A549 (cell line): ENCODE measurements at regions not wholly inside any gene's neighbourhood (a gene's known extent, or its start where the extent isn't known, plus 50 kb on each side); places are given as distances from the start of the nearest gene placed in this dataset.

Source experiments
- ATAC-seq, 2 experiments: fragments of 200-7000 bp in 1 of 2; fragments of >200 bp in 1 of 2; cut with Nextera tagmentation in 1 of 2; cut with Tn5 transposase in 1 of 2; 3 replicates each; pipeline versions ENCODE4 v1.8.0 to v1.9.1; 2018 to 2020; ENCODE audit warnings: mild to moderate bottlenecking in 1 of 2, moderate library complexity in 1 of 2
- CTCF ChIA-PET: fragments of 300-600 bp; sonication (Branson Sonifier 250); formaldehyde crosslinking; extraction: SDS; loops from one replicate; lab custom pipeline; 2021; ENCODE audit warnings: antibody characterized with exemption, inconsistent platforms; lab: Yijun Ruan, JAX
- POLR2A ChIA-PET: fragments of 350-600 bp; formaldehyde crosslinking; extraction: SDS; loops from one replicate; lab custom pipeline; 2021; ENCODE audit warnings: antibody characterized with exemption, inconsistent platforms; lab: Yijun Ruan, JAX
- DNase-seq, 2 experiments: peaks; one replicate each; pipeline versions ENCODE4 v3.0.0 to v3.0.0-alpha.2; 2011 to 2016; ENCODE audit warnings: low read depth in 1 of 2, low spot score in 1 of 2
- FAIRE-seq: peaks from 2 replicates; lab custom pipeline; 2011; peaks lifted over from hg19 to GRCh38; lab: Jason Lieb, UNC
- H3K27ac ChIP-seq, 2 experiments: fragments of >200 bp; sonication (Bioruptor Twin); formaldehyde crosslinking; 3 replicates each; pipeline ENCODE4 v1.5.1; 2016 to 2017
- H3K4me1 ChIP-seq: fragments of >200 bp; sonication (Bioruptor Twin); formaldehyde crosslinking; 3 replicates; pipeline ENCODE4 v1.6.1; 2016
- H3K4me2 ChIP-seq: fragments of >200 bp; sonication (Bioruptor Twin); formaldehyde crosslinking; 3 replicates; pipeline ENCODE4 v1.6.1; 2016
- H3K4me3 ChIP-seq: fragments of >200 bp; sonication (Bioruptor Twin); formaldehyde crosslinking; 3 replicates; pipeline ENCODE4 v1.5.1; 2016
- H3K9me3 ChIP-seq: fragments of >200 bp; sonication (Bioruptor Twin); formaldehyde crosslinking; 3 replicates; pipeline ENCODE4 v1.6.1; 2016
- CBX2 ChIP-seq: fragments of 200-600 bp; sonication (generic); IDR thresholded peaks from 2 replicates; pipeline ENCODE4 v1.6.1; 2016; ENCODE audit warnings: low read depth, mild to moderate bottlenecking, borderline replicate concordance
- CBX8 ChIP-seq: fragments of 200-600 bp; sonication (generic); IDR thresholded peaks from 2 replicates; pipeline ENCODE4 v1.6.1; 2016
- CEBPB ChIP-seq, 2 experiments: fragments of >200 bp in 1 of 2; sonication (Bioruptor Twin) in 1 of 2; formaldehyde crosslinking in 1 of 2; IDR thresholded peaks; 2 replicates each; pipeline ENCODE4 v1.6.1; 2012 to 2016
- EHF ChIP-seq: fragments of 250-450 bp; sonication (Bioruptor Pico); IDR thresholded peaks from 2 replicates; pipeline ENCODE4 v1.5.0; 2020; ENCODE audit warnings: mild to moderate bottlenecking
- EP300 ChIP-seq, 2 experiments: fragments of >200 bp; sonication (Bioruptor Twin); formaldehyde crosslinking; IDR thresholded peaks; 2 replicates in 1 of 2; 3 replicates in 1 of 2; pipeline ENCODE4 v1.6.1; 2016 to 2017
- FOXS1 ChIP-seq: fragments of 250-450 bp; sonication (Bioruptor Pico); IDR thresholded peaks from 2 replicates; pipeline ENCODE4 v1.5.0; 2020; ENCODE audit warnings: mild to moderate bottlenecking, moderate library complexity
- HDAC2 ChIP-seq: fragments of 200-600 bp; sonication (generic); IDR thresholded peaks from 2 replicates; pipeline ENCODE4 v1.6.1; 2016
- HEYL ChIP-seq: fragments of 250-450 bp; sonication (Bioruptor Pico); IDR thresholded peaks from 2 replicates; pipeline ENCODE4 v1.8.0; 2021; ENCODE audit warnings: mild to moderate bottlenecking, moderate library complexity
- HOXB5 ChIP-seq: fragments of 250-450 bp; sonication (Bioruptor Pico); IDR thresholded peaks from 2 replicates; pipeline ENCODE4 v1.5.0; 2020; ENCODE audit warnings: mild to moderate bottlenecking, moderate library complexity
- JUN ChIP-seq, 2 experiments: fragments of >200 bp; sonication (Bioruptor Twin); formaldehyde crosslinking; IDR thresholded peaks; 2 replicates in 1 of 2; 3 replicates in 1 of 2; pipeline ENCODE4 v1.6.1; 2016 to 2017
- KDM1A ChIP-seq: fragments of 200-600 bp; sonication (generic); IDR thresholded peaks from 2 replicates; pipeline ENCODE4 v1.6.1; 2016; ENCODE audit warnings: low read depth, mild to moderate bottlenecking
- MAZ ChIP-seq: fragments of 150-350 bp; IDR thresholded peaks from 2 replicates; pipeline ENCODE4 v1.6.1; 2014; ENCODE audit warnings: antibody characterized with exemption, low read depth, low read length, borderline replicate concordance
- NFE2L2 ChIP-seq: fragments of 150-350 bp; conservative IDR thresholded peaks from 2 replicates; pipeline ENCODE4 v1.6.1; 2014; ENCODE audit warnings: low read length
- NPAS2 ChIP-seq: fragments of 250-450 bp; sonication (Bioruptor Pico); IDR thresholded peaks from 2 replicates; pipeline ENCODE4 v1.8.0; 2022; ENCODE audit warnings: mild to moderate bottlenecking, moderate library complexity, borderline replicate concordance
- PHF8 ChIP-seq: fragments of 200-600 bp; sonication (generic); IDR thresholded peaks from 2 replicates; pipeline ENCODE4 v1.6.1; 2016; ENCODE audit warnings: low read depth, mild to moderate bottlenecking, antibody characterized with exemption, moderate library complexity, borderline replicate concordance
- RAD21 ChIP-seq, 2 experiments: fragments of >200 bp in 1 of 2; sonication (Bioruptor Twin) in 1 of 2; formaldehyde crosslinking in 1 of 2; IDR thresholded peaks in 1 of 2; conservative IDR thresholded peaks in 1 of 2; 2 replicates in 1 of 2; 3 replicates in 1 of 2; pipeline ENCODE4 v1.6.1; 2012 to 2018; ENCODE audit warnings: inconsistent platforms in 1 of 2
- RCOR1 ChIP-seq: fragments of 150-350 bp; IDR thresholded peaks from 2 replicates; pipeline ENCODE4 v1.6.1; 2014; ENCODE audit warnings: antibody characterized with exemption, low read length, low read depth
- RNF2 ChIP-seq: fragments of 200-600 bp; sonication (generic); IDR thresholded peaks from 2 replicates; pipeline ENCODE4 v1.6.1; 2016; ENCODE audit warnings: low read depth, mild to moderate bottlenecking, antibody characterized with exemption, moderate library complexity, borderline replicate concordance
- TP53 ChIP-seq: fragments of 250-450 bp; sonication (Bioruptor Pico); IDR thresholded peaks from 2 replicates; pipeline ENCODE4 v1.5.0; 2021; ENCODE audit warnings: mild to moderate bottlenecking, moderate library complexity
- ZFP36 ChIP-seq: fragments of 450-650 bp; IDR thresholded peaks from 2 replicates; pipeline ENCODE4 v1.6.1; 2014; ENCODE audit warnings: borderline replicate concordance; ENCODE audit not compliant: partially characterized antibody
- WGBS: methylation state at CpG from one replicate; pipeline ENCODE4 v1.1.6; 2017; ENCODE audit errors: missing lambda C conversion rate; 5-methylcytosine and 5-hydroxymethylcytosine counted together
- TF ChIP-seq, protein P1 (sequence below): IDR thresholded peaks from 2 replicates; pipeline ENCODE4 v1.6.1; 2012
- TF ChIP-seq, protein P2 (sequence below): fragments of 200-600 bp; sonication (generic); IDR thresholded peaks from 2 replicates; pipeline ENCODE4 v1.6.1; 2016; ENCODE audit warnings: antibody characterized with exemption, mild to moderate bottlenecking, moderate library complexity
- TF ChIP-seq, protein P3 (sequence below): IDR thresholded peaks from 2 replicates; pipeline ENCODE4 v1.6.1; 2012; ENCODE audit warnings: low read depth, borderline replicate concordance
- TF ChIP-seq, protein P4 (sequence below): fragments of >200 bp; sonication (Bioruptor Twin); formaldehyde crosslinking; IDR thresholded peaks from 3 replicates; pipeline ENCODE4 v1.6.1; 2016
- TF ChIP-seq, protein P5 (sequence below): fragments of >200 bp; sonication (Bioruptor Twin); formaldehyde crosslinking; IDR thresholded peaks from 2 replicates; pipeline ENCODE4 v1.6.1; 2016

DNA sequence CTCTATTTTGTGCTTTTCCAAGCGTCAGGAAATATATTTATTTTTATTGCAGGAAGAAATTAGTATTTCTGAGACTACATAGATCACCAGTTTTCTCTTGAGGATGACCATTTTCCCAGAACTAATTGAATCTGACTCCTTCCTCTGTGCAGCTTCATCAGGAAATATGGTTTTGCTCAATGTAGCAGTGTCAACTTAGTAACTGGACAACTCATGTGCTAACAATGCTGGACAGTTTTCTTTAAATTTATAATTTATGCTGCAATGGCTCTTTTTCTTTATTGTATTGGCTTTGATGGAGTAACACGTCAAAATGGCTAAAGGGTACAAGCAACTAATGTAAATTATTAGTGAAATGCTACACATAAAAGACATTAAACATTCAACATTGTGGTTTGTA is 531.5 kb downstream of the ANKRD50 start:
- POLR2A ChIA-PET = no interaction called here
- TF ChIP-seq EHF (CRISPR knock-in tag) (no peak), NPAS2 (no peak), ZFP36 (no peak), KDM1A (no peak), HEYL (CRISPR knock-in tag) (no peak), HOXB5 (CRISPR knock-in tag) (no peak), EP300 (IDR thresholded peaks at IDR 0.05) (no peak), NFE2L2 (no peak), CBX2 (no peak), FOXS1 (CRISPR knock-in tag) (no peak), RNF2 (no peak), CEBPB (IDR thresholded peaks at IDR 0.05) (no peak)
- TF ChIP-seq, protein P1, sequence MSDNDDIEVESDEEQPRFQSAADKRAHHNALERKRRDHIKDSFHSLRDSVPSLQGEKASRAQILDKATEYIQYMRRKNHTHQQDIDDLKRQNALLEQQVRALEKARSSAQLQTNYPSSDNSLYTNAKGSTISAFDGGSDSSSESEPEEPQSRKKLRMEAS = no peak
- TF ChIP-seq, protein P2, sequence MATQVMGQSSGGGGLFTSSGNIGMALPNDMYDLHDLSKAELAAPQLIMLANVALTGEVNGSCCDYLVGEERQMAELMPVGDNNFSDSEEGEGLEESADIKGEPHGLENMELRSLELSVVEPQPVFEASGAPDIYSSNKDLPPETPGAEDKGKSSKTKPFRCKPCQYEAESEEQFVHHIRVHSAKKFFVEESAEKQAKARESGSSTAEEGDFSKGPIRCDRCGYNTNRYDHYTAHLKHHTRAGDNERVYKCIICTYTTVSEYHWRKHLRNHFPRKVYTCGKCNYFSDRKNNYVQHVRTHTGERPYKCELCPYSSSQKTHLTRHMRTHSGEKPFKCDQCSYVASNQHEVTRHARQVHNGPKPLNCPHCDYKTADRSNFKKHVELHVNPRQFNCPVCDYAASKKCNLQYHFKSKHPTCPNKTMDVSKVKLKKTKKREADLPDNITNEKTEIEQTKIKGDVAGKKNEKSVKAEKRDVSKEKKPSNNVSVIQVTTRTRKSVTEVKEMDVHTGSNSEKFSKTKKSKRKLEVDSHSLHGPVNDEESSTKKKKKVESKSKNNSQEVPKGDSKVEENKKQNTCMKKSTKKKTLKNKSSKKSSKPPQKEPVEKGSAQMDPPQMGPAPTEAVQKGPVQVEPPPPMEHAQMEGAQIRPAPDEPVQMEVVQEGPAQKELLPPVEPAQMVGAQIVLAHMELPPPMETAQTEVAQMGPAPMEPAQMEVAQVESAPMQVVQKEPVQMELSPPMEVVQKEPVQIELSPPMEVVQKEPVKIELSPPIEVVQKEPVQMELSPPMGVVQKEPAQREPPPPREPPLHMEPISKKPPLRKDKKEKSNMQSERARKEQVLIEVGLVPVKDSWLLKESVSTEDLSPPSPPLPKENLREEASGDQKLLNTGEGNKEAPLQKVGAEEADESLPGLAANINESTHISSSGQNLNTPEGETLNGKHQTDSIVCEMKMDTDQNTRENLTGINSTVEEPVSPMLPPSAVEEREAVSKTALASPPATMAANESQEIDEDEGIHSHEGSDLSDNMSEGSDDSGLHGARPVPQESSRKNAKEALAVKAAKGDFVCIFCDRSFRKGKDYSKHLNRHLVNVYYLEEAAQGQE = no peak
- CTCF ChIA-PET = no interaction called here
- ATAC-seq = no peak
- DNase-seq = no peak
- Histone ChIP-seq H3K4me2 (no peak overlapping the region), H3K9me3 (no peaks in the 10 kb centered on the region), H3K27ac (no peak overlapping the region), H3K4me1 (peaks cover 11% of the 10 kb centered on the region; the same call in 2 of the 3 replicates), H3K4me3 (no peak overlapping the region)
- 58% methylated on average over 2 of the region's 2 CpGs for WGBS
- FAIRE-seq = no peak

DNA sequence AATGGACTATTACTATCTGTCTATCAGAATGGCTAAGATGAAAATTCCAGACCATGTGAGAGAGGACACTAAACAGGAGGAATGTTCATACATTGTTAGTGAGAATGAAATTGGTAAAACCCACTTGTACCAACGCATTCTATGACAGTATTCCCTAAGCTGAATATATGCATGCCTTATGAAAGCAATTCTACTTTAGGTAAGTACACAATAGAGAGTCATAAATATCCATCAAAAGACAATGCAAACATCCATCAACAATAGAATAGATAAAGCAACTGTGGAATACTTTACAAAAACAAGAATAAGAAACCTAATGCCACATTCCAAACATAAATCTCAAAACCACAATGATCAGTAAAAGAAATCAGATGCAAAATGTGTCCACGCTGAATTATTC is 529.3 kb downstream of the ANKRD50 start:
- H3K27ac ChIP-seq = no peak overlapping the region
- no peaks in the 10 kb centered on the region for H3K9me3 ChIP-seq
- peaks cover 5% of the 10 kb centered on the region; the same call in 2 of the 3 replicates for H3K4me1 ChIP-seq
- no peak for FAIRE-seq
- ATAC-seq = no peak
- WGBS = 62% methylated on average over 2 of the region's 2 CpGs
- ChIA-PET CTCF (no interaction called here), POLR2A (no interaction called here)
- no peak overlapping the region for H3K4me2 ChIP-seq
- no peak overlapping the region for H3K4me3 ChIP-seq
- TF ChIP-seq, protein P3, sequence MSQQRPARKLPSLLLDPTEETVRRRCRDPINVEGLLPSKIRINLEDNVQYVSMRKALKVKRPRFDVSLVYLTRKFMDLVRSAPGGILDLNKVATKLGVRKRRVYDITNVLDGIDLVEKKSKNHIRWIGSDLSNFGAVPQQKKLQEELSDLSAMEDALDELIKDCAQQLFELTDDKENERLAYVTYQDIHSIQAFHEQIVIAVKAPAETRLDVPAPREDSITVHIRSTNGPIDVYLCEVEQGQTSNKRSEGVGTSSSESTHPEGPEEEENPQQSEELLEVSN = no peak
- TF ChIP-seq JUN (IDR thresholded peaks at IDR 0.05) (no peak), MAZ (no peak), CBX8 (no peak), RCOR1 (no peak), HDAC2 (no peak), CBX2 (no peak), TP53 (CRISPR knock-in tag) (no peak), PHF8 (no peak), RAD21 (conservative IDR thresholded peaks at IDR 0.05 in 1 of 2, IDR thresholded peaks at IDR 0.05 in 1 of 2) (no peak), RNF2 (no peak)
- TF ChIP-seq, protein P4, sequence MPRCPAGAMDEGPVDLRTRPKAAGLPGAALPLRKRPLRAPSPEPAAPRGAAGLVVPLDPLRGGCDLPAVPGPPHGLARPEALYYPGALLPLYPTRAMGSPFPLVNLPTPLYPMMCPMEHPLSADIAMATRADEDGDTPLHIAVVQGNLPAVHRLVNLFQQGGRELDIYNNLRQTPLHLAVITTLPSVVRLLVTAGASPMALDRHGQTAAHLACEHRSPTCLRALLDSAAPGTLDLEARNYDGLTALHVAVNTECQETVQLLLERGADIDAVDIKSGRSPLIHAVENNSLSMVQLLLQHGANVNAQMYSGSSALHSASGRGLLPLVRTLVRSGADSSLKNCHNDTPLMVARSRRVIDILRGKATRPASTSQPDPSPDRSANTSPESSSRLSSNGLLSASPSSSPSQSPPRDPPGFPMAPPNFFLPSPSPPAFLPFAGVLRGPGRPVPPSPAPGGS = no peak
- TF ChIP-seq, protein P5, sequence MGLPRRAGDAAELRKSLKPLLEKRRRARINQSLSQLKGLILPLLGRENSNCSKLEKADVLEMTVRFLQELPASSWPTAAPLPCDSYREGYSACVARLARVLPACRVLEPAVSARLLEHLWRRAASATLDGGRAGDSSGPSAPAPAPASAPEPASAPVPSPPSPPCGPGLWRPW = no peak
- no peak for DNase-seq
